Fibroblast of the aortic adventitia (primary cell): ENCODE measurements at regions not wholly inside any gene's neighbourhood (a gene's known extent, or its start where the extent isn't known, plus 50 kb on each side); places are given as distances from the start of the nearest gene placed in this dataset.

Source experiments
- DNase-seq: peaks from one replicate; pipeline ENCODE4 v3.0.0-alpha.2; 2010; ENCODE audit warnings: low read depth
- H3K4me3 ChIP-seq: 2 replicates; pipeline ENCODE4 v1.5.1; 2011; ENCODE audit warnings: low read depth, mild to moderate bottlenecking, control low read depth, low read length, moderate library complexity
- TF ChIP-seq, protein P1 (sequence below): IDR thresholded peaks from 2 replicates; pipeline ENCODE4 v1.5.1; 2011; ENCODE audit warnings: mild to moderate bottlenecking, low read length, control low read depth, inconsistent platforms; ENCODE audit not compliant: insufficient read depth

DNA sequence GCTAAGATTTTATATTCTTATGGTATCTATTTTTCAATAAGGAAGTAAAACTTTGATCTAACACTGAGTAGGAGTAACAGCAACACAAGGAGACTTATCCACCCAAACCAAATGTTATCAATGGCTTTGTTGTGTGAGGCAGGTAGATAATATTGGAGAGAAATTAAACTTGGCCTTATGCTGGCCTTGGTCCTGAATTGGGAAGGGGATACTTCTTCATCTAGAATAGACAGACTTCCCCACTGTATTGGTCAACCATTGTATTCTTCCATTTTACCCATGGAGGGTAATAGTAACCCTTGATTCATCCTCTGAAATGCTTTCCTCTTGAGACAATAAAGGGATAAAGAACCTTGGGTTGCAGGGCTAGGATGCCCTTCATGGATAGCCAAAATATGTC is 76.3 kb upstream of the ANKFN1 start:
- H3K4me3 ChIP-seq: no peak overlapping the region
- DNase-seq: no peak
- TF ChIP-seq, protein P1, sequence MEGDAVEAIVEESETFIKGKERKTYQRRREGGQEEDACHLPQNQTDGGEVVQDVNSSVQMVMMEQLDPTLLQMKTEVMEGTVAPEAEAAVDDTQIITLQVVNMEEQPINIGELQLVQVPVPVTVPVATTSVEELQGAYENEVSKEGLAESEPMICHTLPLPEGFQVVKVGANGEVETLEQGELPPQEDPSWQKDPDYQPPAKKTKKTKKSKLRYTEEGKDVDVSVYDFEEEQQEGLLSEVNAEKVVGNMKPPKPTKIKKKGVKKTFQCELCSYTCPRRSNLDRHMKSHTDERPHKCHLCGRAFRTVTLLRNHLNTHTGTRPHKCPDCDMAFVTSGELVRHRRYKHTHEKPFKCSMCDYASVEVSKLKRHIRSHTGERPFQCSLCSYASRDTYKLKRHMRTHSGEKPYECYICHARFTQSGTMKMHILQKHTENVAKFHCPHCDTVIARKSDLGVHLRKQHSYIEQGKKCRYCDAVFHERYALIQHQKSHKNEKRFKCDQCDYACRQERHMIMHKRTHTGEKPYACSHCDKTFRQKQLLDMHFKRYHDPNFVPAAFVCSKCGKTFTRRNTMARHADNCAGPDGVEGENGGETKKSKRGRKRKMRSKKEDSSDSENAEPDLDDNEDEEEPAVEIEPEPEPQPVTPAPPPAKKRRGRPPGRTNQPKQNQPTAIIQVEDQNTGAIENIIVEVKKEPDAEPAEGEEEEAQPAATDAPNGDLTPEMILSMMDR: no peak

DNA sequence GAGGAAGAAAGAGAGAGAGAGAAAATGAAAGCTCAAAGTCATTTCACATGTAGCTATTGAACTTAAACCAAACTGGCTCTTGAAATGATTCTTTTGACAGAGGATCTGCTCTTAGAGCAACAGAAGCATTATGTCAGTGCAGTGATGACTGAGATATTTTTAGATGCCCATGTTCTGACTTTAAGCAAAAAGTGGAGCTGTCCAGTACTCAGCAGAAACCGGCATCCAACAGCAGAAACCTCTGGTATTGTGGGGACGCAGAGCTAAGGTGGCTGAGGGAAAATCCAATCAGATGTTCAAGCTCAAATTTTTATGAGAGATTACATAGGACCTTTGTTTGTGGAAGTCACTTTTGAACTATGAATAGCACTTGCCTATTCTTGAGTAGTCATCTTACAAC is 69.8 kb upstream of the ANKFN1 start:
- no peak for DNase-seq
- TF ChIP-seq, protein P1: no peak
- H3K4me3 ChIP-seq: no peak overlapping the region

DNA sequence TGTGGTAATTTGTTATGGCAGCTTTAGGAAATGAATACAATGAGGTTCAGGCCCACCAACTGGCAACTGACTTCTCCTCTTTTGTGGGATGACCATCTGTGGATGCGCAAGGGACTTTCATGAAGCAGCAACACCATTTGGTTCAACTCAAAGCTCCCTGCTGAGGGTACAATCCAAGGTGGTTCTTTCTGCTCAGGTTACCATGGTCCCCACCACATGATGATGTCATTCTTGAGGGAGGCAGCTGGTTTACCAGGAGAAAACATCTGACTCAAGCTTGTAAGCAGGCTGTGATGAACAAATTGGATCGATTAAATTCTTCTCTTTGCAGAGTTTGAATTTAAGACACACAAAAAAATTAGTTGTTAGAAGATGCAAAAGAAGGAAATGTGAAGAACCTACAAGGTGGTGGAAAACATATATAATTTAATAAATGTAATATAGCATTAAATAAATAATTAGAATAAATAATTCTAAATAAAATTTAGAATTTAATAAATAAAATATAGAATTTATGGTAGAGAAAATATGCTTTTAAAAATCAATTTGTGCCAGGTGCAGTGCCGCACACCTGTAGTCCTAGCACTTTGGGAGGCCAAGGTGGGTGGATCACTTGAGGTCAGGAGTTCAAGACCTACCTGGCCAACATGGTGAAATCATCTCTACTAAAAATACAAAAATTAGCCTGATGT is 67.6 kb upstream of the ANKFN1 start:
- no peak overlapping the region for H3K4me3 ChIP-seq
- TF ChIP-seq, protein P1: no peak
- DNase-seq: no peak

DNA sequence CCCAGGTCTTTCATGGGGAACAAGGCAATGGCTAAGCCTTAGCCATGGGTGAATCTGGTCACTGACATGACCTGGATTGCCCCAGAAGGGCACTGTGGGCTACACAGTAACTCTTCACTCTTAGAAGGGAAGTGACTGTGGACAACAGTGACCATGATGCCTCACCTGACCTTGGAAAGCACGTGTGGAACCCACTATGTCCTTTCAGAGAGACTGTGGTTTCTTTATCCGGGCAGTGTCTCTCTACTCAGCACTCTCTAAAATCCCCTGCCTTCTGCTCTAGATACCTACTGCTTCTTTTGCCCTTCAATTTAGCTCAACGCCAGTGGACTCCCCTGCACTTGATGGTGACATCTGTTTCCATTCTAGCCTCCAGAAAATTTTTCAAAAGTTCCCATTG is 66.1 kb upstream of the ANKFN1 start:
- no peak overlapping the region for H3K4me3 ChIP-seq
- TF ChIP-seq, protein P1: no peak
- no peak for DNase-seq

DNA sequence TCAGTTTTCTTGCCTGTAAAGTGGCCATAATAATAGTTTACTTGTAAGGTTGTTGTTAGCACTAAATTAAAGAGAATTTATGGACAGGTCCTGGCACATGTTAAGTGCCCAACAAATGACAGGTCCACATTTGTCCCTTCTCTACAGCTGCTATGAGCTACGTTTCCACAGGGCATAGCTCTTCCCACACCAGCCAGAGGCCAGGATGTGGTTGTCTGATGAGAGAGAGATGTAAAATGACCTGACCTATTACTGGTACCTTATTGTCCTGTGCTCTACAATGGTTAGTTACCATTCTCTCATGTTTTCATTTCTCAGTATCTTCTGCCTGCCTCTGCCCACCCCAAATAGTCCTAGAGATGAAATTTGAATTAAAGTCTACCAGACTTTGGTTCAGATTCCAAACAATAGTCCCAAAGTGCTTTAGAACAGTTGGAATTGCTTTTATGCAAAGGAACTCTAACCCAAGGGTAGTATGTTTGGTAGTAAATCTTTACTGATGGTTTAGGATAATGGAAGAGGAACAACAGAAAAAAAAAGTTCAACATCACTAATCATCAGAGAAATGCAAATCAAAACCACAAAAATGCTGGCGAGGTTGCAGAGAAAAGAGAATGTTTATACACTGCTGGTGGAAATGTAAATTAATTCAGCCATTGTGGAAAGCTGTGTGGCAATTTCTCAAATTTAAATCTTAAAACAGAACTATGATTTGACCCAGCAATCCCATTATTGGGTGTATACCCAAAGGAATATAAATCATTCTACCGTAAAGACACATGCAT is 57.1 kb upstream of the ANKFN1 start:
- no peak for DNase-seq
- TF ChIP-seq, protein P1: no peak
- H3K4me3 ChIP-seq: no peak overlapping the region

DNA sequence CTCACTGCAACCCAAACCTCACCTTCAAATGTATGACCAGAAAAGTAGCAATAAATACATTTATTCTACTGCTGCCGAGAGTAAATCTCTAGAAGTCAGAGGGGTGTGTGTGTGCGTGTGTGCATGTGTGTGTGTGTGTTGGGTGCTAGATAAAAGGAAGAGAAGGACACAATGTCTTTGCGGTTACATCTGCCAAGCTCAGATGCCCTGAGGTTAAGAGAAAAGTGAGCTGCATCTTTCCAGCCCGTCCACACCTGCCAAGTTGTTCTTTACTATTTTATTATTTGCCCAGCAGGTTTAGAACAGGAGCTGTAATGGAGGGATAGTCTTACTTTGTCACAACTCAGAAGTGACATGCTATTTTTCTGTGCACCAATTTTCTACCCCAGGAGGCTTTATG is 54.5 kb upstream of the ANKFN1 start:
- DNase-seq: no peak
- TF ChIP-seq, protein P1: no peak
- no peak overlapping the region for H3K4me3 ChIP-seq
